Mesodermal cell (in vitro differentiated cells): ENCODE measurements at regions not wholly inside any gene's neighbourhood (a gene's known extent, or its start where the extent isn't known, plus 50 kb on each side); places are given as distances from the start of the nearest gene placed in this dataset.

Source experiments
- H3K27ac ChIP-seq: 2 replicates; pipeline ENCODE4 v1.7.0; 2013; ENCODE audit warnings: mild to moderate bottlenecking, low read depth, low read length, moderate library complexity; ENCODE audit not compliant: severe bottlenecking
- H3K36me3 ChIP-seq: 2 replicates; pipeline ENCODE4 v1.7.1; 2013; ENCODE audit warnings: mild to moderate bottlenecking, low read length, moderate library complexity; ENCODE audit not compliant: control insufficient read depth, insufficient read depth
- H3K4me1 ChIP-seq: one replicate; pipeline ENCODE4 v1.7.1; 2013; ENCODE audit warnings: mild to moderate bottlenecking, low read length; ENCODE audit not compliant: insufficient read depth, control insufficient read depth, poor library complexity, severe bottlenecking
- H3K4me3 ChIP-seq: 2 replicates; pipeline ENCODE4 v1.7.0; 2013; ENCODE audit warnings: low read length, control low read depth, mild to moderate bottlenecking; ENCODE audit not compliant: insufficient read depth, poor library complexity, severe bottlenecking; ENCODE audit errors: extremely low read depth
- H3K9me3 ChIP-seq: 2 replicates; pipeline ENCODE4 v1.7.1; 2013; ENCODE audit warnings: mild to moderate bottlenecking, low read length, moderate library complexity; ENCODE audit not compliant: control insufficient read depth
- WGBS, 2 experiments: methylation state at CpG; one replicate each; pipeline ENCODE4 v1.1.5; 2013; ENCODE audit warnings: missing lambda C conversion rate in 2 of 2; ENCODE audit not compliant: insufficient coverage in 2 of 2; 5-methylcytosine and 5-hydroxymethylcytosine counted together

DNA sequence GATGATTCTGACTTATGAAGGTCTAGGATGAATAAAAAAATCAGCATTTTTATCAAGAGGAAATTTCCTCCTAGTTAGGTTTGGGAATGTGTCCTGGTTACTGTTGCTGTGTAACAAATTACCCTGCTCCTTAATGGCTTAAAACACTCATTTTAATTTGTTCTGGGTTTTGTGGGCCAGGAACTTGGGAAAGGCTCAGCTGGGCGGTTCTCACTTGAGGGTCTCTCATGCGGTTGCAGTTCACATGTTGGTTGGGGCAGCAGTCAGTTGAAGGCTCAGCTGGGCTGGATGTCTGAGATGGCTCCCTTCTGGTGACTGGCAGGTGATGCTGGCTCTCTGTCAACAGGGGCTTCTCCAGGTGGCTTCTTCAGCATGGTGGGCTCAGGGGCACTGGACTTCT, 214.6 kb downstream of the RBM19 start:
- Histone ChIP-seq H3K27ac (no peak overlapping the region), H3K4me3 (no peak overlapping the region), H3K9me3 (no peaks in the 10 kb centered on the region), H3K36me3 (no peaks in the 10 kb centered on the region), H3K4me1 (no peaks in the 10 kb centered on the region)
- 90 to 100% methylated on average over 2 of the region's 2 CpGs for WGBS, 2 experiments

DNA sequence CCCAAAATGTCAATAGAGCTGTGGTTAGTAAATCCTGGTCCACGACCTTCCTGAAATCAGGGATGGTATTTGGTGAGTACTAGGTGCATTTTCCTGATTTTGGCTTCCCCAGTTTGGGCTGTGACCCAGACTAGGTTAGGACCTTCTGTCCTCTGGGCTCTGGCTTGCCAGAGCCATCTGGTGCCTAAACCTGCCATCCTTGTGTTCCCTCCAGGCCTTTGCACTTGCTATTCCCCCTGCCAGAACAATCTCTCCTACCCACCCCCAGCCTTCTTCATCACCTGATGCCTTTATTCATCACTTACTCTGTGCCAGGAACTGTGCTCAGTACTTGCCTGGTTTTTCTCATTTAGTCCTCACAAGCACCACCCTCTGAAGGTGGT, 216.7 kb downstream of the RBM19 start:
- 78% methylated on average over 1 of the region's 1 CpG; no CpG with 5 or more reads in 1 of the 2 experiments for WGBS, 2 experiments
- no peak overlapping the region for H3K4me3 ChIP-seq
- no peaks in the 10 kb centered on the region for H3K4me1 ChIP-seq
- H3K27ac ChIP-seq = no peak overlapping the region
- H3K36me3 ChIP-seq = no peaks in the 10 kb centered on the region
- no peaks in the 10 kb centered on the region for H3K9me3 ChIP-seq

GRCh38 chr12:113748707-113749432, 217.3 kb downstream of the RBM19 start:
- no peaks in the 10 kb centered on the region for H3K36me3 ChIP-seq
- 72 to 93% methylated on average over 3 of the region's 6 CpGs for WGBS, 2 experiments
- no peaks in the 10 kb centered on the region for H3K9me3 ChIP-seq

GRCh38 chr12:113747017-113747416, 219.1 kb downstream of the RBM19 start:
- whole genome bisulfite sequencing, 2 experiments = 67 to 89% methylated on average over 3 to 4 of the region's 5 CpGs
- no peak overlapping the region for H3K27ac ChIP-seq
- H3K36me3 ChIP-seq = no peaks in the 10 kb centered on the region
- no peaks in the 10 kb centered on the region for H3K9me3 ChIP-seq
- no peaks in the 10 kb centered on the region for H3K4me1 ChIP-seq
- no peak overlapping the region for H3K4me3 ChIP-seq

More at GRCh38 chr12:113748707-113749432, 217.3 kb downstream of the RBM19 start:
- no peaks in the 10 kb centered on the region for H3K4me1 ChIP-seq
- no peak overlapping the region for H3K27ac ChIP-seq
- no peak overlapping the region for H3K4me3 ChIP-seq

- Histone ChIP-seq H3K4me3 (no peak overlapping the region), H3K4me1 (no peaks in the 10 kb centered on the region), H3K9me3 (no peaks in the 10 kb centered on the region), H3K36me3 (no peaks in the 10 kb centered on the region), H3K27ac (no peak overlapping the region)
- WGBS, 2 experiments = 94 to 98% methylated on average over 5 to 6 of the region's 8 CpGs
Measured at GRCh38 chr12:113744802-113745395, 221.2 kb downstream of the RBM19 start.

- H3K4me1 ChIP-seq = no peaks in the 10 kb centered on the region
- H3K36me3 ChIP-seq = no peaks in the 10 kb centered on the region
- 86 to 94% methylated on average over 8 of the region's 8 CpGs for WGBS, 2 experiments
- no peaks in the 10 kb centered on the region for H3K9me3 ChIP-seq
- no peak overlapping the region for H3K4me3 ChIP-seq
- H3K27ac ChIP-seq = no peak overlapping the region
Measured at GRCh38 chr12:113742801-113743200, 223.3 kb downstream of the RBM19 start.

DNA sequence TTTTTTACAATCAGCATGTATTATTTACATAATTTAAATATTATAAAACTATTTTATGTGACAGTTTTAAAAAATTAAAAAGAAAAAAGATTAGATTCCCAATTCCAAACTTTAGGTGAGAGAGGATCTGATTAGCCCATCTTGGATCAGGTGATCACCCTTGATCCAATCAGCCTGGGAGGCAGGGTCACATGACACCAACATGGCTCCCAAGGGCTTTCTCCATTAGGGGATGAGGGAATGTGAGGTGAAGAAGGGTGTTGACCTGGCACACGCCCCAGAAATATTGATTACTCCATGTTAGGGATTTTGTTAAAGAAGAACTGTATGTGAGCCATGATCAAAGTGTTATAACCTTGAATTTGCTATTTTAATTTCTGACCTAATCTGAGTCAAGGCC, 225.4 kb downstream of the RBM19 start:
- Histone ChIP-seq H3K4me1 (no peaks in the 10 kb centered on the region), H3K4me3 (no peak overlapping the region), H3K9me3 (no peaks in the 10 kb centered on the region), H3K36me3 (no peaks in the 10 kb centered on the region), H3K27ac (no peak overlapping the region)
- 100% methylated on average over 1 of the region's 1 CpG; no CpG with 5 or more reads in 1 of the 2 experiments for WGBS, 2 experiments

GRCh38 chr12:113735131-113735530, 231.0 kb downstream of the RBM19 start:
- Histone ChIP-seq H3K4me1 (no peaks in the 10 kb centered on the region), H3K36me3 (no peaks in the 10 kb centered on the region), H3K9me3 (no peaks in the 10 kb centered on the region), H3K27ac (no peak overlapping the region), H3K4me3 (no peak overlapping the region)
- WGBS, 2 experiments = 40 to 57% methylated on average over 9 to 12 of the region's 17 CpGs

- Histone ChIP-seq H3K36me3 (no peaks in the 10 kb centered on the region), H3K4me3 (no peak overlapping the region), H3K4me1 (no peaks in the 10 kb centered on the region), H3K9me3 (no peaks in the 10 kb centered on the region), H3K27ac (no peak overlapping the region)
- WGBS, 2 experiments = 71 to 88% methylated on average over 1 of the region's 3 CpGs
Measured at GRCh38 chr12:113734503-113734902, 231.6 kb downstream of the RBM19 start.

GRCh38 chr12:113732916-113733315, 233.2 kb downstream of the RBM19 start:
- peaks cover 9% of the 10 kb centered on the region for H3K4me1 ChIP-seq
- H3K36me3 ChIP-seq = no peaks in the 10 kb centered on the region
- no peak overlapping the region for H3K4me3 ChIP-seq
- no peaks in the 10 kb centered on the region for H3K9me3 ChIP-seq
- no peak overlapping the region for H3K27ac ChIP-seq
- WGBS, 2 experiments = 84 to 95% methylated on average over 2 of the region's 4 CpGs

DNA sequence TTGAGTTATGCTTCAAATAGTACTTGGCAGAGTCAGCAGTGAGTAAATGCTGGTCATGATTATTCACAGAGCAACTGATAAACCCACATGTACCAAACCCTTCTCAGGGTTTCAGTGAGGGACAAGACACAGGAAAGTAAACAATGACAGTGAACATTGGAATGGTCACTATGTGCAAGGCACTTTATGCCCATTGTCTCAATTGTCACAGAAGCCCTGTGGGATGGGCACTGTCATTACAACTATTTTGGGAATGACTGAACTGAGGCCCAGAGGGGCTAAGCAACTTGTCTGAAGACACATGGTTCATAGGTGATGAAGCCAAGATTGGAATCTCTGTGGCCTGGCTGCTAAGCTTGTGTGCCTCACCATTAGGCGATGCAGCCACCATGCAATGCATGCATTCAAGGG, 238.5 kb downstream of the RBM19 start:
- Histone ChIP-seq H3K4me1 (peaks cover 18% of the 10 kb centered on the region), H3K27ac (no peak overlapping the region), H3K4me3 (no peak overlapping the region), H3K9me3 (peaks cover 5% of the 10 kb centered on the region), H3K36me3 (no peaks in the 10 kb centered on the region)
- 100% methylated on average over 1 of the region's 1 CpG; no CpG with 5 or more reads in 1 of the 2 experiments for WGBS, 2 experiments
